Skeletal muscle tissue (tissue), 3 donors: ENCODE measurements at regions not wholly inside any gene's neighbourhood (a gene's known extent, or its start where the extent isn't known, plus 50 kb on each side); places are given as distances from the start of the nearest gene placed in this dataset.
"Not testable (repeated sequence)": the region's sequence is repeated elsewhere in the genome, so short reads cannot be mapped to it uniquely, and the experiment has no call there.

Experiments
- H3K27ac ChIP-seq: one replicate; pipeline ENCODE4 v1.7.0; 2013; ENCODE audit warnings: mild to moderate bottlenecking, low read depth, low read length, inconsistent platforms
- H3K27me3 ChIP-seq, 3 donors: one replicate each; pipeline ENCODE4 v1.7.0; 2013; ENCODE audit warnings: low read length in 3 of 3; ENCODE audit not compliant: control insufficient read depth in 3 of 3, insufficient read depth in 3 of 3
- H3K36me3 ChIP-seq, 3 donors: one replicate each; pipeline ENCODE4 v1.7.0; 2013; ENCODE audit warnings: low read length in 3 of 3; ENCODE audit not compliant: control insufficient read depth in 3 of 3, insufficient read depth in 3 of 3
- H3K4me1 ChIP-seq, 3 donors: one replicate each; pipeline ENCODE4 v1.7.0; 2013; ENCODE audit warnings: low read length in 3 of 3, mild to moderate bottlenecking in 3 of 3; ENCODE audit not compliant: control insufficient read depth in 3 of 3, insufficient read depth in 3 of 3
- H3K4me3 ChIP-seq, 3 donors: one replicate each; pipeline ENCODE4 v1.7.0; 2013; ENCODE audit warnings: low read length in 3 of 3
- H3K9ac ChIP-seq, 3 donors: one replicate each; pipeline ENCODE4 v1.7.0; 2013; ENCODE audit warnings: low read length in 3 of 3, mild to moderate bottlenecking in 3 of 3, moderate library complexity in 2 of 3, low read depth in 1 of 3
- H3K9me3 ChIP-seq, 3 donors: one replicate each; pipeline ENCODE4 v1.7.0; 2013; ENCODE audit warnings: low read length in 3 of 3; ENCODE audit not compliant: control insufficient read depth in 3 of 3
- donor health status: Osteomylitis.

GRCh38 chr14:86739761-86740160 is 1209.8 kb downstream of the FLRT2 start:
- Histone ChIP-seq H3K36me3 (no peaks in the 10 kb centered on the region), H3K9ac (no peak overlapping the region), H3K27ac (no peak overlapping the region), H3K9me3 (peaks cover 0 to 3% (median 0%) of the 10 kb centered on the region in 3 donors), H3K4me1 (no peaks in the 10 kb centered on the region), H3K27me3 (no peaks in the 10 kb centered on the region), H3K4me3 (no peak overlapping the region)

DNA sequence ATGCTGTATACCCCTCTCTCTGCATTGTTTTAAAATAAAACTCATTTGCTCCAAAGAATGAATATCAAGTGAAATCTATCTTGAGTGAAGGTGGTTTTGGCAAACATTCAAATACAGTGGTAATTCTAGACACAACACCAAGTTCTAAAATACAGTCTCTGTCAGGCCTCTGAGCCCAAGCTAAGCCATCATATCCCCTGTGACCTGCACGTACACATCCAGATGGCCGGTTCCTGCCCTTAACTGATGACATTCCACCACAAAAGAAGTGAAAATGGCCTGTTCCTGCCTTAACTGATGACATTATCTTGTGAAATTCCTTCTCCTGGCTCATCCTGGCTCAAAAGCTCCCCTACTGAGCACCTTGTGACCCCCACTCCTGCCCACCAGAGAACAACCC is 1201.5 kb downstream of the FLRT2 start:
- not testable (repeated sequence) for H3K9me3 ChIP-seq, H3K36me3 ChIP-seq, H3K27ac ChIP-seq, H3K4me3 ChIP-seq, H3K9ac ChIP-seq, H3K27me3 ChIP-seq, H3K4me1 ChIP-seq

GRCh38 chr14:86723254-86723624 is 1193.3 kb downstream of the FLRT2 start:
- no peak overlapping the region for H3K27ac ChIP-seq
- H3K4me3 ChIP-seq, result no peak overlapping the region
- no peak overlapping the region for H3K9ac ChIP-seq
- no peaks in the 10 kb centered on the region for H3K27me3 ChIP-seq
- no peaks in the 10 kb centered on the region for H3K4me1 ChIP-seq
- H3K9me3 ChIP-seq, result no peaks in the 10 kb centered on the region
- no peaks in the 10 kb centered on the region for H3K36me3 ChIP-seq

DNA sequence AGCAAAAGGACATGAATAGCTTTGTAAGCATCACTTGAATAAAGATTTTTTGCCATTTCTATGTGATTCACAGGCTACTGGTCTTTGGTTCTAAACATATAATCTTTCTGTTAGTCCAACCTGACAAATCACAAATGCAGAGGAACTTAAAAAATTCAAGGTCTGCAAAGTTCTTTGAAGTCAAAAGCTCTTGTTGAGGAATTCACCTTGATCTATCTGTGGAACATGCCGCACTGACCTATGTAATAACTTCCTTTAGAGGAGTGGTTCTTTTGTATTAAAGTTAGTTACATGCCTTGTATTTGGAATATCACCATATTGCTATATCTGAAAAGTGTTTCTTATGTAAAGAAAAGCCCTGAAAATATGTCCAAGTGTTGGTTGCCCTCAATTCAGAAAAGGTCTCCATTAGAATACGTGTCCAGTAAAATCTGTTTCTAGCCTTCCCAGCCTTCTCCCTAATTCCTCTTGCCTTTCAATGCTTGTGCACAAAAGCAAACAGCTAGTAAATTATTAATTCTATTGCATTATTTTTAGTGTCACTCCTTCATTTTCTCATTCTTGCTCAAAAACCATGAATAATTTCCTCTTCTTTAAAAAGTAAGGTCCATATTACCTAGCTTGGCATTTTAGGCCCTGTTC is 1192.8 kb downstream of the FLRT2 start:
- no peak overlapping the region for H3K27ac ChIP-seq
- H3K9me3 ChIP-seq, result no peaks in the 10 kb centered on the region
- H3K36me3 ChIP-seq, result no peaks in the 10 kb centered on the region
- H3K9ac ChIP-seq, result no peak overlapping the region
- no peaks in the 10 kb centered on the region for H3K27me3 ChIP-seq
- no peak overlapping the region for H3K4me3 ChIP-seq
- H3K4me1 ChIP-seq, result no peaks in the 10 kb centered on the region

DNA sequence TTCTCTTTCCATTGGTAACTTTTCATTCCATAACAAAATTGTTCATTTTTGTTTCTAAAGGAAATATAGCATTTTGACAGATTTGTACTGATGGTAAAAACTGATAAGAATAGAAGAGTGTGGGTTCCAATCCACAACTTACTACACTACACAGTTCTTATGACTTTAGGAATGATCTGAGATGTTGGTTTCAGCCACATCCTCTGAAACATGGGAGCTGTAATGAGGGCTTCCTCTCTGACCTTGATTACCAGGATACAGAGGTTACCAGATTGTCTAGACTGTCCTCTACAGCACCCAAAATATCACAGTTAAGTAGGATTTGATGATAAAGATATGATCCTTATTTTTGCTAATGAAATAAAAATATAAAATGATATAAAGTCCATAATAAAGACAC is 1184.6 kb downstream of the FLRT2 start:
- Histone ChIP-seq H3K27me3 (no peaks in the 10 kb centered on the region), H3K36me3 (no peaks in the 10 kb centered on the region), H3K4me3 (no peak overlapping the region), H3K9me3 (no peaks in the 10 kb centered on the region), H3K9ac (no peak overlapping the region), H3K27ac (no peak overlapping the region), H3K4me1 (no peaks in the 10 kb centered on the region)

GRCh38 chr14:86714153-86714552 is 1184.2 kb downstream of the FLRT2 start:
- no peaks in the 10 kb centered on the region for H3K27me3 ChIP-seq
- no peak overlapping the region for H3K27ac ChIP-seq
- H3K4me3 ChIP-seq, result no peak overlapping the region
- H3K9ac ChIP-seq, result no peak overlapping the region
- no peaks in the 10 kb centered on the region for H3K4me1 ChIP-seq
- no peaks in the 10 kb centered on the region for H3K36me3 ChIP-seq
- no peaks in the 10 kb centered on the region for H3K9me3 ChIP-seq

DNA sequence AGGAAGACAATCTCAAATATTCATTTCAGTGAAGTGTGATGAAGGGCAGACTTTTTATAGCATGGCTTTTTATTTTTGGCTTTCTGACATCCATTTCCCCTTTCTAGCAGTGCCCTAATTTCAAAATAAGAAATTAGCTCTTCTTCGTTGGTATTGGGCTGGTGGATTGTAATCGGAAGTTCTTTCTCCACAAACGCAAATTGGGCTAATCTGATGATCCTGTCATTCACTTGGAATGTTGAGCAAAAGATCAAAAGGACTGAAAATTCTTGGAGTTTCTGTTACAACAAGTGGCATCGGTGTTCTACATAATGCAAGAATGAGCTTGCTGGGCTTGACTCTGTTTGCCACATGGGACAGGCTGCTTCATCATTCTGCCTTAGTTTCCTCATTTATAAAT is 1182.8 kb downstream of the FLRT2 start:
- Histone ChIP-seq H3K4me3 (no peak overlapping the region), H3K9ac (no peak overlapping the region)

DNA sequence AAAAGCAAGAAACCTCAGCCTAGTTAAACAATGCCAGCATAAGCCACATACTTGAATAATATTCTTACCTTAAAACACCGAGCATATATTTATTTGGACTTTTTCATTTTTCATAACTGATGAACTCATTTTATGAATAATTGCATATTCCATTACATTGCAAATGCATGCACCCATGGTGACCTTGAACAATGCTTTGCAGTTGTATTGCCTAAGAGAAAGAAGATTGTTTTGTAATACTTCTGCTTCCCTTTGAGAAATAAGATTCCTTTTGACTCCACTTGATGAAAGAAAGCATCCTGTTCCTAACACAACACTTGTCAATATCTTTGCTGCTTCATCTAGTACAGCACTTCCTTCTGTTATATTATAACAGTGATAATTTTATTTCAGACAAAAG is 1182.2 kb downstream of the FLRT2 start:
- no peak overlapping the region for H3K4me3 ChIP-seq
- H3K27ac ChIP-seq, result no peak overlapping the region
- H3K27me3 ChIP-seq, result no peaks in the 10 kb centered on the region
- no peak overlapping the region for H3K9ac ChIP-seq
- H3K9me3 ChIP-seq, result no peaks in the 10 kb centered on the region
- H3K36me3 ChIP-seq, result no peaks in the 10 kb centered on the region
- H3K4me1 ChIP-seq, result no peaks in the 10 kb centered on the region

More for the DNA sequence above, 1182.8 kb downstream of the FLRT2 start:
- Histone ChIP-seq H3K27me3 (no peaks in the 10 kb centered on the region), H3K9me3 (no peaks in the 10 kb centered on the region), H3K36me3 (no peaks in the 10 kb centered on the region), H3K4me1 (no peaks in the 10 kb centered on the region), H3K27ac (no peak overlapping the region)

- Histone ChIP-seq H3K36me3 (no peaks in the 10 kb centered on the region), H3K4me3 (no peak overlapping the region), H3K9ac (no peak overlapping the region), H3K27ac (no peak overlapping the region), H3K27me3 (no peaks in the 10 kb centered on the region), H3K4me1 (no peaks in the 10 kb centered on the region), H3K9me3 (no peaks in the 10 kb centered on the region)
These were observed 1178.9 kb downstream of the FLRT2 start for GRCh38 chr14:86708846-86709339.

- Histone ChIP-seq H3K36me3 (no peaks in the 10 kb centered on the region), H3K9me3 (no peaks in the 10 kb centered on the region), H3K27ac (no peak overlapping the region), H3K9ac (no peak overlapping the region), H3K27me3 (no peaks in the 10 kb centered on the region), H3K4me3 (no peak overlapping the region), H3K4me1 (no peaks in the 10 kb centered on the region)
These were observed 1177.1 kb downstream of the FLRT2 start for GRCh38 chr14:86707071-86707470.
